NCI-H510A (cell line): ENCODE measurements at regions not wholly inside any gene's neighbourhood (a gene's known extent, or its start where the extent isn't known, plus 50 kb on each side); places are given as distances from the start of the nearest gene placed in this dataset.
"Not testable (repeated sequence)": the region's sequence is repeated elsewhere in the genome, so short reads cannot be mapped to it uniquely, and the experiment has no call there.

Experiments used
- DNase-seq: peaks from one replicate; lab custom pipeline; 2025; lab: John Stamatoyannopoulos, UW

GRCh38 chr22:19641254-19641982 lies 72.9 kb upstream of the SEPTIN5 start:
- no peak for DNase-seq

GRCh38 chr22:19641983-19642451 lies 72.3 kb upstream of the SEPTIN5 start:
- no peak for DNase-seq

GRCh38 chr22:19643448-19644313 lies 70.6 kb upstream of the SEPTIN5 start:
- DNase-seq = no peak

GRCh38 chr22:19644314-19645223 lies 69.7 kb upstream of the SEPTIN5 start:
- DNase-seq = no peak

GRCh38 chr22:19645391-19645790 lies 68.9 kb upstream of the SEPTIN5 start:
- DNase-seq = no peak

- DNase-seq = no peak
Observed at GRCh38 chr22:19645905-19646304, 68.4 kb upstream of the SEPTIN5 start.

GRCh38 chr22:19646383-19646782 lies 67.9 kb upstream of the SEPTIN5 start:
- DNase-seq = no peak

GRCh38 chr22:19648419-19648929 lies 65.8 kb upstream of the SEPTIN5 start:
- no peak for DNase-seq

GRCh38 chr22:19652316-19652715 lies 62.0 kb upstream of the SEPTIN5 start:
- no peak for DNase-seq

GRCh38 chr22:19654338-19654987 lies 59.8 kb upstream of the SEPTIN5 start:
- no peak for DNase-seq

- DNase-seq = no peak
Observed at GRCh38 chr22:19655399-19655798, 58.9 kb upstream of the SEPTIN5 start.

- DNase-seq = no peak
Observed at GRCh38 chr22:19656541-19657251, 57.6 kb upstream of the SEPTIN5 start.

GRCh38 chr22:19657252-19658056 lies 56.8 kb upstream of the SEPTIN5 start:
- no peak for DNase-seq

- DNase-seq = no peak
Observed at GRCh38 chr22:19658057-19658966, 56.0 kb upstream of the SEPTIN5 start.

- DNase-seq = no peak
Observed at GRCh38 chr22:19658967-19659804, 55.1 kb upstream of the SEPTIN5 start.

- no peak for DNase-seq
Observed at GRCh38 chr22:19659805-19660345, 54.4 kb upstream of the SEPTIN5 start.

- not testable (repeated sequence) for DNase-seq
Observed at GRCh38 chr22:19660583-19660982, 53.7 kb upstream of the SEPTIN5 start.

- no peak for DNase-seq
Observed at GRCh38 chr22:19661156-19661555, 53.1 kb upstream of the SEPTIN5 start.
